ENCODE measurements at regions not wholly inside any gene's neighbourhood (a gene's known extent, or its start where the extent isn't known, plus 50 kb on each side); places are given as distances from the start of the nearest gene placed in this dataset.

DNA sequence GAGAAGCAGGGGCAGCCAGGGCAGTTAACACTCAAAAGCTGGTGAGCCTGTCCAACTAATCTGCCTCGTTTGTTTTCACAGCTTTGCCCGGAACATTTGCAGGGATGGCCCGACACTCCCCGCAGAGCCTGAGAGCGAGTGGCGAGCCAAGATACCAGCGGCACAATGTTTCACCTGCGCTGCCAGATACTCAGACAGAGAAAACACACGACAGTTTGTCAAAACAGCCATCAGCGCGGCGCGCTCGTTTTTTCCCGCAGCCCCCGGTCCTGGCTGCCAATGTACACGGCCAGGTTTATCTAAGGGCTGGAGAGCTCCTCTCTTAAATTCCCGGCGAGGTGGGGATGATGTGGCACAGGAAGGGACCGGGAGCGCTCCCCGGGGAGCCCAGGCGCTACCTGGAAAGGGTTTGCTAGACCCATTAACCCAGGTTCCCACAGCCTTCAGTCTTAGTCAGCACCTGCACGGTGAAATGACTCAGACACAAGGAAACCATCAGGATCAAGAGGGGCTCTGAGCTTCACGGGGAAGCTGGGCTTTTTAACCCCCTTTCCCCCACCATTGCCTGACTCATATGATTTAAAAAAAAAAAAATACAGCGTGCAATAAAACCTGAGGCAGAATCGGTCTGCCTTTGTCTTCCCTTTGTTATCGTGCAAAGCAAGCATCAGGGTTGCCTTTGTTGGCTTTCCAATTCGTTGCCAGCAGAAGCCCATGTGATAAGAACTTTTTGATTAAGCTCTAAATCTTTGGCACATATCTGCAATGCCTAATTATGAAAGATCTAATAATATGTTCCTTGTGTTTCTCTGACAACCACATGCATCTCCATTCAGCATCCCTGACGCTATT lies 186.2 kb downstream of the EFNB2 start:
- no peak for DNase-seq

- DNase-seq = no peak
Measured at GRCh38 chr13:106348075-106348840, 187.2 kb downstream of the EFNB2 start.

- DNase-seq = no peak
Measured at GRCh38 chr13:106344342-106344741, 191.1 kb downstream of the EFNB2 start.

- no peak for DNase-seq
Measured at GRCh38 chr13:106343836-106344235, 191.6 kb downstream of the EFNB2 start.

DNA sequence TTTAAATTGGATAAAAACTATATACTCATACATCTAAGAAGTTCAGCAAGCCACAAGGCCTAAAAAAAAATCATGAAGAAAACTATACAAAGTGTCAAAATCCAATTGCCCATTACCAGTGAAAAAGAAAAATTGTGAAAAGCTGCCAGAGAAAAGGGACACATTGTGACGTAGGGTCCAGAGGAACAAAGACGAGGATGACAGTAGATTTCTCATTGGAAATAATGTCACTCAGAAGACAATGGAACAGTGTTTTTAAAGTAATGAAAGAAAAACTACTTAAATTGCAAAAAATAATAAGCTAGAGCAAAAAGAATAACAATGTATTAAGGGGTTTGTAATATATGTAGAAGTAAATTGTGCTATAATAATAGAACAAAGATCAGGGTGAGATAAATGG lies 195.2 kb downstream of the EFNB2 start:
- no peak for DNase-seq

DNA sequence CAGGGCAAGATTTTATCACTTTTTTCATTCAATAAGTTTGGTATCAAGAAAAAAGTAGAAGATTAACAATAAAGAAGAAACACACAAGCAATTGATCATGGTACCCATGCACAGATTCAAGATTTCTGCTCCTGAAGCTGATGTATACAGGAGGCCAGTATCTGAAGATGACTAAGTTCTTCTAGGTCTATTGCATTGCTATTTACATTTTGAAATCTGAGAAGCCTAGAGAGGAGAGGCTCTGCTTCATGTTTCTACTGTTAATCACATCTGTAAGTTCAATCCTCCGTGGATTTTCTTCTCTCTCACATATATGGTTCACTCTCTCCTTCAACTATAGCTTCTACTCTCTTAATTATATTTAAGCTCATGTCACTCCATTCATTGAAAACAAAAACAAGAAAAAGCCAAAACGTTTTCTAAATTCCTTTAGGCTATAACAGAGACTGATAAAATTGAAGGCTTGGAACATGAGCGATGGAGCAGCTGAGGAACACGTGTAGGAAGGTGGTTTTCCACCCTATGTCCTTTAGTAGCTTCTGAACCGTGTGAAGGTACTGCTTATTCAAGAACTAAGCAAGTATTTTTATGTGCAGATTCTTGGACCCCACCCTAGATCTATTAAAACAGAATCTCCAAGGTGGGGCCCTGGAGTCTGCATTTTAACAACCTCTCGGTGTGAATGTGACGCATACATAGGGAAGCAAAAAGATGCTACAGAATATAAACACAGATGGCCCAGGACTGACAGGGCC lies 198.2 kb downstream of the EFNB2 start:
- no peak for DNase-seq

DNA sequence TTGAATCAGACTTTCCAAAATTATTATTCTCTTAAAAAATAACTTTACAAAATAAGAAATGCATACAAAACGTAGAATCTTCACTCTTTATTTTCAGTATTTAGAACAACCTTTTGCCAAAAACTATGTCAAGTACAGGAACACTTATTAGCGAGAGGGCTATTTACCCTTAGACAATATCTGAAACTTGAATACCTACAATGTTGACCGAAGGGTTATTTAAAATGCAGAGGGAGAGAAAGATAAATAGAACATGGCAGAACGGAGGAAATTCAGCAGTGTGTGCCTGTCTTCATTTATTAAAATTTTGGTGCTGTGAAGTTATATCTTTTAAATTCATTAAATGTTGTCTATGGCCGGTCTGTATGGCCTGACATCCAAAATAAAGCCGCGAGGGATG lies 198.8 kb downstream of the EFNB2 start:
- DNase-seq = no peak

DNA sequence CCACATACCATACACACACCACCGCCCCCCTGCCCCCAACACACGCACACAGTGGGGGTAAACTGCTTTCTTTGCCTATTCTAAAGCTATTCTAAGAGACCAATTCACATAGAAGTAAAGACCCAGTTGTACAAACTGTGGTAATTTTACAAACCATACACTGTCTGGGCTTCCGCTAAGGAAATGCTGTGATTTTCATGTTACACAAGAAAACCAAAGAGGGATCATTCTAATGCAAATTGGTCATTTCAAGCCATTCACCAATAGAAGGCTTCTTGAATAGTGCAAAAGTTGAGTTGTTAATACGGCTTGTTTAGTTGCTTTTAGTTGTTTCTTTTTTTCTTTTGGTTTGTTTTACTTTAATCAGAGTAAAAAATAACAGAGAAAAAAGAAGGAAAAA lies 202.8 kb downstream of the EFNB2 start:
- DNase-seq = no peak

DNA sequence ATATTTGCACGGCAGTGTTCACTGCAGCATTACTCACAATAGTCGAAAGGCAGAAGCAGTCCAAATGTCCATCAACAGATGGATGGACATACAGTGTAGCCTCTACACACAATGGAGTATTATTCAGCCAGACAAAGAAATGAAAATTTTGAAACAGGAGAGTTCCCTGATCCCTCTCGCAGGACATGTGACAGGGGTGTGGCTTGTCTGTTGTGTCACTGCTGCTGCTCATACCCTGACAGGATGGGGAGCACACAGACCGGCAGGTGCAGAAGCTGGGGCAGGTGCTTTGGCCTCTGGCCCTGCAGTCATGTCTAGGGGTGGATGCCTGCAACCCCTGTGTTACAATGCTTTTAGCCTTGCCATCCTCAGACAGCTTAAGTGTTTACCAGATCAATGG lies 204.3 kb downstream of the EFNB2 start:
- no peak for DNase-seq

DNA sequence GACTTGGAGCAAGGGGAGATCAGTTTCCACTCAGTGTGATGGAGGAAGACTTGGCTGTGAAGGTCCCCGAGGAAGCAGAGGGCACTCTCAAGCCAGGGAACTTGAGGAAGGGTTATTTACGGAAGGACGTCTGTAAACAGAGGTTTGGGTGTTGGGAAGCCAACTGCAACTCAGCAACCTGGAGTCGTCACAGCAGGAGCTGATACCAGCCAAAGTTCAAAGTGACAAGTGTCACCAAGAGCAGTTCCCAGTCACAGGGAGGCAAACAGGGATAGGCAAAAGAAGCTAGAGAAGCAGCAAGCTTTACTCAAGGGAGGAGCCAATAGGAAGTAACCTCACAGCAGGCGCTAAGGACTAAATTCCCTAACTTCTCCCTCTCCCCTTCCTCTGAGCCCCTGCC lies 205.5 kb downstream of the EFNB2 start:
- no peak for DNase-seq

DNA sequence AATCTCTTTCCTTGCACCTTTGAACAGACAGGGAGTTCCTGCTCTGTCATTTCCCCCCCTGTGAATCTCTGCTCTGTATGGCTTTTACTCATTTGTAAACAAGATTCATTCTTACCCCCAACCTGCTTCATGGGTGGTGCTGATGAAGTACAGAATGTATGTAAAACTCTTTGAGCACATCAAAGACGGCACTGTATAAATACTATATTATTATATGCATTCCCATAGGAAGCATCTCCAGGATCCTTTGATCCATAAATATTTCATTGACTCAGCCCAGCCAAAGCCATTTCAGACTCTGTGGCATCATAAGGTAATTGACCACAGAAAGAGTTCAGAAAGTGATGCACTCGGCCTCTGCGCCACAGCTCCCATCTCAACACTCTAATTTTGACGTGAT lies 208.7 kb downstream of the EFNB2 start:
- no peak for DNase-seq

- no peak for DNase-seq
Measured at GRCh38 chr13:106324444-106324843, 211.0 kb downstream of the EFNB2 start.

DNA sequence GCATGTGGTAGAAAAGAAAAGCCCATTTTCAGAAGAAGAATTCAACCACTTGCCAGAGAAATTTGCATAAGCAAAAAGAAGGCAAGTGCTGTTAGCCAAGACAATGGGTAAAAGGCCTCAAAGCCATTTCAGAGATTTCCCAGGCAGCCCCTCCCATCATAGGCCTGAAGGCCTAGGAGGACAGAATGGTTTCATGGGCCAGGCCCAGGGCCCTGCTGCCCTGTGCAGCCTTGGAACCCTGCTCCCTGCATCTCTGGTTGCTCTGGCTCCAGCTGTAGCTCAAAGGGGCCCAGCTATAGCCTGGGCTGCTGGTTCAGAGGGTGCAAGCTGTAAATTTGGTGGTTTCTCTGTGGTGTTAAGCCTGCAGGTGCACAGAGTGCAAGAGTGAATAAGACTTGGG lies 212.8 kb downstream of the EFNB2 start:
- no peak for DNase-seq

DNA sequence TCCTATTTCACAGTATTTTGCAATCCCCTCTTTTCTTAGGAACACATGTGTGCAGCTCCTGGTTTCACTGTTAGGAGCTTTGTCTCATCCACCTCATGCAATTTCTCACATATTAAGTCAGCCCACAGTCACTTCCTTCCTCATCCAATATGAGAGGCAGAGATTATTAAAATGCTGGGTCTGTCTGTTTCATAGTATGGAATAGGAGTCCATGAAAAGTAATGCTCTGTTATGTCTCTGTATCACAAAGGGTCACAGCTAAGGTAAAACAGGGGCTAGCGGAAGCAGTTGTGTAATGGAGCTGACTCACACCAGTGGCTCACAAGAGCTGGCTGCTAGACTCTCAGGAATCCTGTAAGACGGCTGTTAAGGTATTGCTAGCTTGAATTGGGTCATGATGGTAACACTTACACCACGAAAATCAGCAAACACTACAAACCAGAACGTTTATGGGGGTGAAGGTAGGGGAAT lies 216.5 kb downstream of the EFNB2 start:
- DNase-seq = no peak

- no peak for DNase-seq
Measured at GRCh38 chr13:106314417-106314816, 221.0 kb downstream of the EFNB2 start.

DNA sequence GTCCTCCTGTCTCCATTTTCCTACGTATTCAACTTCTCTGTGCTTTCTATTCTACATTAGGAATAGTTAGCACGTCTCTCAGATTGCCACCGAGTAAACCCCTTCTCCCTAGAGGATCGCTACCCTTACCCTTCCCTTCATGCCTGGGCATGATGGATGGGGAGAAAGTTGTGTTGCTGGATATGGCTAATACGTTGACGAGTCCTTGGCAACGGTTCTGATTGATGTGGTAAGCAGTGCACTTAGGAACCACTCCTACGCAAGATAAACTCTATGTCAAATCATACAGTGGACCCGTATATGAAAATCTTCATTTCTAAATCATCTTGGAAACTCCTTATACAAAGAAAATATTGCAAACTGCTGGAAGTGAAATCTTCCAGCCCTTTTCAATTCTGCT lies 224.5 kb downstream of the EFNB2 start:
- no peak for DNase-seq

DNA sequence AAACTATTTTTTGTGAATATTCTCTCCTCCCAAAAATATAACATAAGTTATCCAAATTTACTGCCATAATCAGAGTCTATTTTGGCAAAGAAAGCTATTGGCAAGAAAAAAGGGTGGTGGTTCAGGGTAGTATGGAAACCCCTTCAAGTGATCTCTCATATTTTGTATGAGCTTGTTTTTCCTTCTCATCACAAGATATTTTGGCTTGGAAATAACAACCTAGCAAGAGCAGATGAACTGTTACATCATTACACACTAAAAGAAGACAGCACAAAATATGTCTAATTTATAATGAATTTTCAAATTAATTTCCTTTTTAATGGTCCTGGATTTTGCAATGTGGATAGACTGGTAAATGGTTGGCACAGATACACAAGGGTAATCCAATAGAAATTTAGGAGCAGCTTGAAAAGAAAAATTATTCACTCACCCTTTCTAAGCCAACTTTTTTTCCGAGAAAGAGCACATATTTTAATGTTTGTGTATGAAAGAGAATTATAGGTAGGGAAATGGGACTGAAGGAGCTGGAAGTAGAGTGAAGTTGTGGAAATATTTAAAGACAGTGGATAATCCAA lies 225.1 kb downstream of the EFNB2 start:
- no peak for DNase-seq

- no peak for DNase-seq
Measured at GRCh38 chr13:106306748-106307277, 228.6 kb downstream of the EFNB2 start.

GRCh38 chr13:106302843-106303242 lies 232.6 kb downstream of the EFNB2 start:
- no peak for DNase-seq

DNA sequence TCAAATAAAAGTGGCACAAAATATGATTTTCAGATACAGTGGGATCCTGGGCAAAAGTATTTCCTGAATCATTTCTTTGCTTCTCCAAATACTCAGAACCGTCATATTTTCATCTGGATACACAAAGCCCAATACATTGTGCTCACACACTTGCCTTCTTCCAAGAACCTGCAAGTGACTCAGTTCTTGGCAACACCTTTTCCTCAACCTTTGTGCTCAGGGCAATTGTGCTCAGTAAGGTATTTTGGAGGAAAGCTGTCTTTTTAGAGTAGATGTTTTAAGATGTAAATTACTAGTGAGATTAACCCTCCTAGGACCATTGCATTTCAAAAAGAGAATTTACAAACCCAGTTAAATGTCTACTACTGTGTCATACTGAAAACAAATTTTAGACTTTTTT lies 233.5 kb downstream of the EFNB2 start:
- DNase-seq = no peak

DNA sequence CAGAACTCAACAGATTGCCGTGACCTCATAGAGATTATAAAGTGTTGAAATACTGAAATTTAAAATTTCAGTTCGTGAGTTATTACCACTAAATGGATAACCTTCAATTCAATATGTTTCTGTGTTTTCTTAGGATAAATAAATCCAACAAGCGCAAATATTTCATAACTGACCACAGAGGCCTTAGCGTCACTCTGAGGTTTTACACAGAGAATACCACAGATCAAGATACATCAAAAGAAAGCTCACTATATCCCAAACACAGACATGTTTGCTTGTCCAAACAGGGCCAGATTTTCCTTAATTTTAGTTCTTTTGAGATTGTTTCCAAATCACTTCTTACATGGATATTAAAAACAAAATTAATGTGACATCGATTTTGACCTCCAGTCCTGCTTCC lies 235.8 kb downstream of the EFNB2 start:
- no peak for DNase-seq

- DNase-seq = no peak
Measured at GRCh38 chr13:106297283-106297682, 238.2 kb downstream of the EFNB2 start.

- DNase-seq = no peak
Measured at GRCh38 chr13:106296723-106297122, 238.7 kb downstream of the EFNB2 start.
